GM12878 (cell line): ENCODE measurements at regions not wholly inside any gene's neighbourhood (a gene's known extent, or its start where the extent isn't known, plus 50 kb on each side); places are given as distances from the start of the nearest gene placed in this dataset.

Source experiments
- ATAC-seq: fragments of 200-7000 bp; cut with Tn5 transposase; 3 replicates; pipeline ENCODE4 v1.9.1; 2020; ENCODE audit warnings: mild to moderate bottlenecking, moderate library complexity
- BruUV-seq: library from RNA; stranded (reverse); fragments of 400-500 nt; replicated peaks from 2 replicates; lab custom pipeline; 2021; lab: Mats Ljungman, UMichigan
- CTCF ChIA-PET: fragments of 300-600 bp; sonication (Branson Sonifier 250); formaldehyde crosslinking; extraction: SDS; loops from one replicate; lab custom pipeline; 2021; ENCODE audit warnings: inconsistent platforms; lab: Yijun Ruan, JAX
- POLR2A ChIA-PET: fragments of 350-600 bp; formaldehyde crosslinking; extraction: SDS; loops from one replicate; lab custom pipeline; 2021; ENCODE audit warnings: inconsistent platforms; lab: Charles Lee
- RAD21 ChIA-PET: fragments of 300-600 bp; sonication (Branson Sonifier 250); formaldehyde crosslinking; loops from one replicate; lab custom pipeline; 2023; ENCODE audit warnings: antibody characterized with exemption; ENCODE audit not compliant: unreplicated experiment; lab: Charles Lee
- SMC1A ChIA-PET: fragments of 300-600 bp; sonication (Branson Sonifier 250); formaldehyde crosslinking; loops from one replicate; lab custom pipeline; 2023; ENCODE audit not compliant: unreplicated experiment, uncharacterized antibody; lab: Charles Lee
- DNase-seq: peaks from one replicate; pipeline ENCODE4 v3.0.0-alpha.2; 2011; ENCODE audit warnings: low read depth, low spot score
- FAIRE-seq: peaks from 3 replicates; lab custom pipeline; 2011; peaks lifted over from hg19 to GRCh38; lab: Jason Lieb, UNC
- H2AFZ ChIP-seq: 2 replicates; pipeline ENCODE4 v1.6.0; 2011; ENCODE audit warnings: low read depth, low read length, control low read depth; ENCODE audit not compliant: control insufficient read depth
- H3K27ac ChIP-seq: 2 replicates; pipeline ENCODE4 v1.5.1; 2011; ENCODE audit warnings: control low read depth; ENCODE audit not compliant: control insufficient read depth, insufficient read depth
- H3K27me3 ChIP-seq, 2 experiments: replicated peaks in 1 of 2; 2 replicates each; pipeline versions ENCODE4 v1.6.0 to v1.6.1; 2011; ENCODE audit warnings: low read length in 1 of 2; ENCODE audit not compliant: control insufficient read depth in 2 of 2, insufficient read depth in 2 of 2
- H3K36me3 ChIP-seq, 2 experiments: 2 replicates each; pipeline ENCODE4 v1.5.1; 2011; ENCODE audit warnings: low read length in 1 of 2; ENCODE audit not compliant: control insufficient read depth in 2 of 2, insufficient read depth in 2 of 2
- H3K4me1 ChIP-seq: 2 replicates; pipeline ENCODE4 v1.6.1; 2011; ENCODE audit warnings: mild to moderate bottlenecking, low read length, moderate library complexity, mixed read lengths; ENCODE audit not compliant: control insufficient read depth, insufficient read depth
- H3K4me2 ChIP-seq: 2 replicates; pipeline ENCODE4 v1.6.0; 2011; ENCODE audit warnings: control low read depth; ENCODE audit not compliant: control insufficient read depth, insufficient read depth
- H3K4me3 ChIP-seq: fragments of 200-600 bp; sonication (generic); 2 replicates; pipeline ENCODE4 v1.5.1; 2016
- H3K79me2 ChIP-seq: 2 replicates; pipeline ENCODE4 v1.6.0; 2011; ENCODE audit warnings: low read length; ENCODE audit not compliant: control insufficient read depth, insufficient read depth
- H3K9ac ChIP-seq: 2 replicates; pipeline ENCODE4 v1.8.0; 2011; ENCODE audit warnings: low read length, control low read depth, mixed read lengths; ENCODE audit not compliant: control insufficient read depth, insufficient read depth
- H3K9me3 ChIP-seq: replicated peaks from 3 replicates; pipeline ENCODE4 v1.5.1; 2011; ENCODE audit warnings: mild to moderate bottlenecking, low read length; ENCODE audit not compliant: control insufficient read depth, insufficient read depth
- H4K20me1 ChIP-seq: 2 replicates; pipeline ENCODE4 v1.6.0; 2011; ENCODE audit not compliant: control insufficient read depth, insufficient read depth
- ASH2L ChIP-seq: fragments of 300-600, 200-600 bp; sonication (generic); IDR thresholded peaks from 2 replicates; pipeline ENCODE4 v1.6.1; 2017; ENCODE audit warnings: low read depth, mild to moderate bottlenecking, borderline replicate concordance
- ATF2 ChIP-seq: IDR thresholded peaks from 2 replicates; pipeline ENCODE4 v1.6.1; 2012; ENCODE audit warnings: low read length, inconsistent platforms
- BCL11A ChIP-seq: IDR thresholded peaks from 2 replicates; pipeline ENCODE4 v1.6.1; 2011; ENCODE audit warnings: low read depth, low read length
- CBX5 ChIP-seq: sonication (generic); IDR thresholded peaks from 2 replicates; pipeline ENCODE4 v1.6.1; 2016; ENCODE audit warnings: low read depth, moderate library complexity, mild to moderate bottlenecking, inconsistent platforms
- GABPA ChIP-seq: IDR thresholded peaks from 2 replicates; pipeline ENCODE4 v1.6.1; 2014; ENCODE audit warnings: antibody characterized with exemption, low read depth, mild to moderate bottlenecking, inconsistent platforms
- HSF1 ChIP-seq: fragments of 150-350 bp; IDR thresholded peaks from 2 replicates; pipeline ENCODE4 v1.6.1; 2014; ENCODE audit warnings: mild to moderate bottlenecking, low read depth, low read length
- YBX1 ChIP-seq: fragments of 450-650 bp; IDR thresholded peaks from 2 replicates; pipeline ENCODE4 v1.6.1; 2016; ENCODE audit warnings: antibody characterized with exemption
- ZZZ3 ChIP-seq: IDR thresholded peaks from 2 replicates; pipeline ENCODE4 v1.6.1; 2011; ENCODE audit warnings: low read depth; ENCODE audit not compliant: control insufficient read depth, insufficient read length
- in situ Hi-C: fragments of 300-500 bp; cut with MboI; formaldehyde crosslinking; loops from 9 replicates; pipeline ENCODE4 v1.14.3; 2018; ENCODE audit warnings: mixed read lengths
- intact Hi-C: fragments of 100-400 bp; cut with micrococcal nuclease; formaldehyde crosslinking; loops from one replicate; pipeline ENCODE4 v1.14.2; 2022; ENCODE audit not compliant: unreplicated experiment
- TF ChIP-seq, protein P1 (sequence below): fragments of 450-650 bp; IDR thresholded peaks from 2 replicates; pipeline ENCODE4 v1.6.1; 2016; ENCODE audit warnings: mild to moderate bottlenecking
- TF ChIP-seq, protein P2 (sequence below): fragments of 450-650 bp; IDR thresholded peaks from 2 replicates; pipeline ENCODE4 v1.6.1; 2016; ENCODE audit warnings: mild to moderate bottlenecking, moderate library complexity, borderline replicate concordance
- TF ChIP-seq, protein P3 (sequence below): fragments of 450-650 bp; IDR thresholded peaks from 2 replicates; pipeline ENCODE4 v1.6.1; 2018; ENCODE audit warnings: mild to moderate bottlenecking, low read depth, moderate library complexity; ENCODE audit not compliant: partially characterized antibody

DNA sequence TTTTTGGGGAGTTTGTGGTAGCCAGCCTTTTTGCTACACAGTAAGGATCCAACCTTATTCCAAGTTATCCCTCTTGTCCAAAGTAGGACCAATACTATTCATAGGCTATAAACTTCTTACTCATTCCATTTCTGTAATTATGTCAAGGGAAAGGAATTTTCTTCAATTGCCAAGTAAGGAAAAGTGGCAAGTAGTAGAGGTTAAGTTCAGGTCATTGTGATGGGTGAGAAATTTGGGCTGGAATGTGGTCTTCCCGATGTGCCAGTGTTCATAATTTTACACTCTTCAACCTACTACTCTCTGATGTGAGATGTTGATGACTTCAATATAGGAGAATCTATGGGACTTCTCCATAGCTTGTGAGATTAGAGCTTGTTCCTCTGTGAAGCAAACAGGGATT, 648.8 kb downstream of the METTL15 start (continued):
- TF ChIP-seq HSF1 = no peak

DNA sequence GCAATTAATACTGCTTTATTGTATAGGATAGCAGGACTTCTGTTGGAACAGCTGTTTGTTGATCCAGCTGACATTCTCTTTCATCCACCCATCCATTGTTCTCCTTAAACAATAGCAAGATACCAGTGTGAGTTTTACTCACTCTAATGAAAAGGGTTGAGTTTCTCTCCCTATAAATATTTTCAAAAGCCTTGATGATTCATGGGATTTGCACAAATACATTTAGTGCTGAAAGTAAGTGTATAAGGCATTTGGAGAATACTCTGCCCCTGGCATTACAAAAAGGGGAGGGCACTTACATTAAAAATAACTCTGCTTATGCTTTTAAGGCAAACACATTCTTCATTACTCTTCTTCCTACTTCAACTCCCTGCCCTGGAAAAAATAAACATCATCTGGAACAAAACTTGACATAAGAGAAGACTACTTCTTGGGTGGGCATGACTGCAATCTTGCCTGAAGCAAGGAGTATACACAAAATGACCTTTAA, 634.9 kb downstream of the METTL15 start:
- ATAC-seq = no peak
- Histone ChIP-seq H2AFZ (no peak overlapping the region), H3K36me3 (no peaks in the 10 kb centered on the region), H3K9ac (no peak overlapping the region), H3K9me3 (no peaks in the 10 kb centered on the region), H4K20me1 (no peaks in the 10 kb centered on the region), H3K4me2 (no peak overlapping the region), H3K27me3 (no peaks in the 10 kb centered on the region), H3K4me1 (no peaks in the 10 kb centered on the region), H3K79me2 (no peaks in the 10 kb centered on the region), H3K4me3 (no peak overlapping the region), H3K27ac (no peak overlapping the region)
- ChIA-PET POLR2A (no interaction called here), RAD21 (no interaction called here), CTCF (no interaction called here), SMC1A (no interaction called here)
- intact Hi-C loops (no loop called here), in situ Hi-C loops (no loop called here)
- DNase-seq = no peak
- TF ChIP-seq GABPA (no peak), CBX5 (no peak), YBX1 (no peak), ATF2 (no peak), BCL11A (no peak), ASH2L (no peak), ZZZ3 (no peak)
- TF ChIP-seq, protein P1, sequence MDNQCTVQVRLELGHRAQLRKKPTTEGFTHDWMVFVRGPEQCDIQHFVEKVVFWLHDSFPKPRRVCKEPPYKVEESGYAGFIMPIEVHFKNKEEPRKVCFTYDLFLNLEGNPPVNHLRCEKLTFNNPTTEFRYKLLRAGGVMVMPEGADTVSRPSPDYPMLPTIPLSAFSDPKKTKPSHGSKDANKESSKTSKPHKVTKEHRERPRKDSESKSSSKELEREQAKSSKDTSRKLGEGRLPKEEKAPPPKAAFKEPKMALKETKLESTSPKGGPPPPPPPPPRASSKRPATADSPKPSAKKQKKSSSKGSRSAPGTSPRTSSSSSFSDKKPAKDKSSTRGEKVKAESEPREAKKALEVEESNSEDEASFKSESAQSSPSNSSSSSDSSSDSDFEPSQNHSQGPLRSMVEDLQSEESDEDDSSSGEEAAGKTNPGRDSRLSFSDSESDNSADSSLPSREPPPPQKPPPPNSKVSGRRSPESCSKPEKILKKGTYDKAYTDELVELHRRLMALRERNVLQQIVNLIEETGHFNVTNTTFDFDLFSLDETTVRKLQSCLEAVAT = no peak
- TF ChIP-seq, protein P2, sequence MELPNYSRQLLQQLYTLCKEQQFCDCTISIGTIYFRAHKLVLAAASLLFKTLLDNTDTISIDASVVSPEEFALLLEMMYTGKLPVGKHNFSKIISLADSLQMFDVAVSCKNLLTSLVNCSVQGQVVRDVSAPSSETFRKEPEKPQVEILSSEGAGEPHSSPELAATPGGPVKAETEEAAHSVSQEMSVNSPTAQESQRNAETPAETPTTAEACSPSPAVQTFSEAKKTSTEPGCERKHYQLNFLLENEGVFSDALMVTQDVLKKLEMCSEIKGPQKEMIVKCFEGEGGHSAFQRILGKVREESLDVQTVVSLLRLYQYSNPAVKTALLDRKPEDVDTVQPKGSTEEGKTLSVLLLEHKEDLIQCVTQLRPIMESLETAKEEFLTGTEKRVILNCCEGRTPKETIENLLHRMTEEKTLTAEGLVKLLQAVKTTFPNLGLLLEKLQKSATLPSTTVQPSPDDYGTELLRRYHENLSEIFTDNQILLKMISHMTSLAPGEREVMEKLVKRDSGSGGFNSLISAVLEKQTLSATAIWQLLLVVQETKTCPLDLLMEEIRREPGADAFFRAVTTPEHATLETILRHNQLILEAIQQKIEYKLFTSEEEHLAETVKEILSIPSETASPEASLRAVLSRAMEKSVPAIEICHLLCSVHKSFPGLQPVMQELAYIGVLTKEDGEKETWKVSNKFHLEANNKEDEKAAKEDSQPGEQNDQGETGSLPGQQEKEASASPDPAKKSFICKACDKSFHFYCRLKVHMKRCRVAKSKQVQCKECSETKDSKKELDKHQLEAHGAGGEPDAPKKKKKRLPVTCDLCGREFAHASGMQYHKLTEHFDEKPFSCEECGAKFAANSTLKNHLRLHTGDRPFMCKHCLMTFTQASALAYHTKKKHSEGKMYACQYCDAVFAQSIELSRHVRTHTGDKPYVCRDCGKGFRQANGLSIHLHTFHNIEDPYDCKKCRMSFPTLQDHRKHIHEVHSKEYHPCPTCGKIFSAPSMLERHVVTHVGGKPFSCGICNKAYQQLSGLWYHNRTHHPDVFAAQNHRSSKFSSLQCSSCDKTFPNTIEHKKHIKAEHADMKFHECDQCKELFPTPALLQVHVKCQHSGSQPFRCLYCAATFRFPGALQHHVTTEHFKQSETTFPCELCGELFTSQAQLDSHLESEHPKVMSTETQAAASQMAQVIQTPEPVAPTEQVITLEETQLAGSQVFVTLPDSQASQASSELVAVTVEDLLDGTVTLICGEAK = no peak
- TF ChIP-seq, protein P3, sequence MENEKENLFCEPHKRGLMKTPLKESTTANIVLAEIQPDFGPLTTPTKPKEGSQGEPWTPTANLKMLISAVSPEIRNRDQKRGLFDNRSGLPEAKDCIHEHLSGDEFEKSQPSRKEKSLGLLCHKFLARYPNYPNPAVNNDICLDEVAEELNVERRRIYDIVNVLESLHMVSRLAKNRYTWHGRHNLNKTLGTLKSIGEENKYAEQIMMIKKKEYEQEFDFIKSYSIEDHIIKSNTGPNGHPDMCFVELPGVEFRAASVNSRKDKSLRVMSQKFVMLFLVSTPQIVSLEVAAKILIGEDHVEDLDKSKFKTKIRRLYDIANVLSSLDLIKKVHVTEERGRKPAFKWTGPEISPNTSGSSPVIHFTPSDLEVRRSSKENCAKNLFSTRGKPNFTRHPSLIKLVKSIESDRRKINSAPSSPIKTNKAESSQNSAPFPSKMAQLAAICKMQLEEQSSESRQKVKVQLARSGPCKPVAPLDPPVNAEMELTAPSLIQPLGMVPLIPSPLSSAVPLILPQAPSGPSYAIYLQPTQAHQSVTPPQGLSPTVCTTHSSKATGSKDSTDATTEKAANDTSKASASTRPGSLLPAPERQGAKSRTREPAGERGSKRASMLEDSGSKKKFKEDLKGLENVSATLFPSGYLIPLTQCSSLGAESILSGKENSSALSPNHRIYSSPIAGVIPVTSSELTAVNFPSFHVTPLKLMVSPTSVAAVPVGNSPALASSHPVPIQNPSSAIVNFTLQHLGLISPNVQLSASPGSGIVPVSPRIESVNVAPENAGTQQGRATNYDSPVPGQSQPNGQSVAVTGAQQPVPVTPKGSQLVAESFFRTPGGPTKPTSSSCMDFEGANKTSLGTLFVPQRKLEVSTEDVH = no peak
- no peak for FAIRE-seq
- no TSS peak for BruUV-seq
